ENCODE measurements at regions not wholly inside any gene's neighbourhood (a gene's known extent, or its start where the extent isn't known, plus 50 kb on each side); places are given as distances from the start of the nearest gene placed in this dataset.

DNA sequence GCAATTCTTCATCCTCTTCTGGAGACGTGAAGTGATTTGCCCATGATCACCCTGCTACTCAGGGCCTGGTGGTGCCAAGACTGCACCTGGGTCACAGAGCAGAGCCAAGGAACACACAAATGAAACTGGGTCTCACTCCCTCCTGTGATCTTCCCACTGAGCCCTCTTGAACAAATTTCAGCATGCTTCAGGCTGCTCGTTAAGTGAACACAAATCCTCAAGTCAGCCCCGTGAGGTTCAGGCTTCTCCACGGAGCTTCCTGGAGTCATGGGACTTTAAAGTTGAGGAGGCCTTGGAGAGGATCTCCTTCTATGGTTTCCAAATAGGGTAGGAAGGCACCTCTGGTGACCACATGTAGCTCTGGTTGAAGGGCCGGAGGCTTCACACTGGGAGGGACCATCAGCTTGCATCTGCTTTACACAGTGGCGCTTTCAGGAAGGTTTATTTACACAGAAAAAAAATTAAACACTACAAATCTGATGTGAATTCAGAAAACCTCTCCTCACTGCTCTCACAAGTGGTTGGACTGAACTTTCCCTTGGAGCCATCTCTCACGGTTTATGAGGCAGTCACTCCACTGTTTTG is 255.4 kb downstream of the LOXHD1 start:
- H3K79me2 ChIP-seq (ENCODE audit: control insufficient read depth, insufficient read depth, low read length) = no peaks in the 10 kb centered on the region
- H3K9ac ChIP-seq (replicated peaks; ENCODE audit: extremely low read depth, insufficient read depth, low read length) = no peak overlapping the region
- H3K4me2 ChIP-seq (ENCODE audit: insufficient read depth, low read length) = no peak overlapping the region
- no peak overlapping the region for H3K27ac ChIP-seq (ENCODE audit: insufficient read depth, low read depth, low read length)
- no peaks in the 10 kb centered on the region for H3K9me1 ChIP-seq (replicated peaks; ENCODE audit: control insufficient read depth, extremely low read depth, insufficient read depth, low read length)
- dilution Hi-C loops (cut with MboI; ENCODE audit: extremely low pct_ligation_motif_present, low sequenced_read_pairs) = no loop called here
- DNase-seq (ENCODE audit: low read depth, low spot score) (no peak), FAIRE-seq (no peak)
- intact Hi-C loops (cut with micrococcal nuclease) = no loop called here
- no peaks in the 10 kb centered on the region for H3K27me3 ChIP-seq (ENCODE audit: control insufficient read depth in 2 of 2, insufficient read depth in 2 of 2, low read length in 2 of 2)
- no peaks in the 10 kb centered on the region for H3K9me3 ChIP-seq (replicated peaks; ENCODE audit: control insufficient read depth, insufficient read depth, low read length)
- POLR2A ChIA-PET = no interaction called here
- no peak overlapping the region for H3K4me3 ChIP-seq (replicated peaks in 1 of 3; ENCODE audit: insufficient read depth in 1 of 3, low read depth in 1 of 3, low read length in 3 of 3)
- no peaks in the 10 kb centered on the region for H3K4me1 ChIP-seq (ENCODE audit: control insufficient read depth, extremely low read depth, insufficient read depth, low read length)
- TF ChIP-seq, protein P1, sequence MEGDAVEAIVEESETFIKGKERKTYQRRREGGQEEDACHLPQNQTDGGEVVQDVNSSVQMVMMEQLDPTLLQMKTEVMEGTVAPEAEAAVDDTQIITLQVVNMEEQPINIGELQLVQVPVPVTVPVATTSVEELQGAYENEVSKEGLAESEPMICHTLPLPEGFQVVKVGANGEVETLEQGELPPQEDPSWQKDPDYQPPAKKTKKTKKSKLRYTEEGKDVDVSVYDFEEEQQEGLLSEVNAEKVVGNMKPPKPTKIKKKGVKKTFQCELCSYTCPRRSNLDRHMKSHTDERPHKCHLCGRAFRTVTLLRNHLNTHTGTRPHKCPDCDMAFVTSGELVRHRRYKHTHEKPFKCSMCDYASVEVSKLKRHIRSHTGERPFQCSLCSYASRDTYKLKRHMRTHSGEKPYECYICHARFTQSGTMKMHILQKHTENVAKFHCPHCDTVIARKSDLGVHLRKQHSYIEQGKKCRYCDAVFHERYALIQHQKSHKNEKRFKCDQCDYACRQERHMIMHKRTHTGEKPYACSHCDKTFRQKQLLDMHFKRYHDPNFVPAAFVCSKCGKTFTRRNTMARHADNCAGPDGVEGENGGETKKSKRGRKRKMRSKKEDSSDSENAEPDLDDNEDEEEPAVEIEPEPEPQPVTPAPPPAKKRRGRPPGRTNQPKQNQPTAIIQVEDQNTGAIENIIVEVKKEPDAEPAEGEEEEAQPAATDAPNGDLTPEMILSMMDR (IDR thresholded peaks at IDR 0.05; ENCODE audit: extremely low read depth in 1 of 2, insufficient read depth in 1 of 2, low read depth in 1 of 2, low read length in 2 of 2) = no peak
- no peak for TF ChIP-seq GATA2 (IDR thresholded peaks at IDR 0.05; ENCODE audit: insufficient read depth, insufficient read length, low read depth, low read length)
- TF ChIP-seq EZH2 (IDR thresholded peaks at IDR 0.05; ENCODE audit: borderline replicate concordance, low read depth, low read length, severe bottlenecking) = no peak
- TF ChIP-seq MYC (IDR thresholded peaks at IDR 0.05; ENCODE audit: low read depth, low read length) = no peak
- TF ChIP-seq POLR2A (IDR thresholded peaks at IDR 0.05; ENCODE audit: low read depth, low read length) = no peak
- TF ChIP-seq, protein P2, sequence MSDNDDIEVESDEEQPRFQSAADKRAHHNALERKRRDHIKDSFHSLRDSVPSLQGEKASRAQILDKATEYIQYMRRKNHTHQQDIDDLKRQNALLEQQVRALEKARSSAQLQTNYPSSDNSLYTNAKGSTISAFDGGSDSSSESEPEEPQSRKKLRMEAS (IDR thresholded peaks at IDR 0.05; ENCODE audit: insufficient read depth, insufficient read length) = no peak
- TF ChIP-seq FOS (IDR thresholded peaks at IDR 0.05; ENCODE audit: borderline replicate concordance, insufficient read depth, low read length) = no peak
- TF ChIP-seq JUN (IDR thresholded peaks at IDR 0.05; ENCODE audit: borderline replicate concordance, insufficient read depth, insufficient read length, low read depth) = no peak
- no peak for TF ChIP-seq POLR2AphosphoS5 (IDR thresholded peaks at IDR 0.05; ENCODE audit: insufficient read depth, low read depth, low read length)
- H2AFZ ChIP-seq (ENCODE audit: low read depth, low read length) = no peak overlapping the region
- no peaks in the 10 kb centered on the region for H3K36me3 ChIP-seq (ENCODE audit: control insufficient read depth in 2 of 2, extremely low read depth in 1 of 2, insufficient read depth in 2 of 2, low read length in 2 of 2)
- no peaks in the 10 kb centered on the region for H4K20me1 ChIP-seq (replicated peaks; ENCODE audit: control insufficient read depth, extremely low read depth, insufficient read depth, low read length)
- CTCF ChIA-PET = no interaction called here
- BruUV-seq (replicated peaks) = no TSS peak
